ENCODE measurements at regions not wholly inside any gene's neighbourhood (a gene's known extent, or its start where the extent isn't known, plus 50 kb on each side); places are given as distances from the start of the nearest gene placed in this dataset.

GRCh38 chr12:114918535-114919233, 234.7 kb upstream of the TBX3 start:
- DNase-seq: no peak

- DNase-seq: no peak
Measured at GRCh38 chr12:114917953-114918352, 234.0 kb upstream of the TBX3 start.

DNA sequence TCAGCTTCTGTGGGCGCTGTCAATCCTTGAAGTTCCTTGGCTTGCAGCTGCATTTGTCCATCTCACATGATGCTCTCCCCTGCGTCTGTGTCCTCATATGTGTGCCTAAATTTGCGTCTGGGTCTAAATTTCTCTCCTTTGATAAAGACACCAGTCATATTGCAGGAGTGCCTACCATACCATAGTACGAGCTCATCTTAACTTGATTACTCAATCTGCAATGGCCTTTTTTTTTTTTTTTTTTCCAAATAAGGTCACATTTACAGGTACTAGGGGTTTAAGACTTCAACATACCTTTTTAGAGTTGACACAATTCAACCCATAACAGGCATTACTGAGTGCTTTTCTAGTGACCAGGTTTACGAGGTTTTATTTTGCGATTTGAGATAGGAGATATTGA, 233.3 kb upstream of the TBX3 start:
- no peak for DNase-seq

DNA sequence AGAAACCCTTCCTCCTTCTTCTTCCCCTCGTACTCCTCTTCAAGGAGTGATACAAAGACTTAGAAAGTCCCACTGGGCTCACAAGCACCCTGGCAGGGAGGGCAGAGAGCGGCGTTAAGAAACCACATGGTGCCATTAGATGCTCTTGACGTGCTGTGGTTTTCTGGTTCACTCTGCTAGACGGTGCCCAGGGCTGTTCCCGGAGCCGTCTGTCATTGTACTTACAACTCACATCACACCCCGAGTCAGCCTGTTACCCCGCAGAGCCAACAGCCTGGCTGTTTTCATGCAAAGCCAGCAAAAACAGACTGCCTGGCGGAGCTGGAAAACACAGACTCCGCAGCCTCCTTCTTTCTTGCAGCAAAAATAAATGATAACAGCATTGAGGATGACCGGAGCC, 232.6 kb upstream of the TBX3 start:
- DNase-seq: no peak

GRCh38 chr12:114916124-114916523, 232.1 kb upstream of the TBX3 start:
- no peak for DNase-seq

DNA sequence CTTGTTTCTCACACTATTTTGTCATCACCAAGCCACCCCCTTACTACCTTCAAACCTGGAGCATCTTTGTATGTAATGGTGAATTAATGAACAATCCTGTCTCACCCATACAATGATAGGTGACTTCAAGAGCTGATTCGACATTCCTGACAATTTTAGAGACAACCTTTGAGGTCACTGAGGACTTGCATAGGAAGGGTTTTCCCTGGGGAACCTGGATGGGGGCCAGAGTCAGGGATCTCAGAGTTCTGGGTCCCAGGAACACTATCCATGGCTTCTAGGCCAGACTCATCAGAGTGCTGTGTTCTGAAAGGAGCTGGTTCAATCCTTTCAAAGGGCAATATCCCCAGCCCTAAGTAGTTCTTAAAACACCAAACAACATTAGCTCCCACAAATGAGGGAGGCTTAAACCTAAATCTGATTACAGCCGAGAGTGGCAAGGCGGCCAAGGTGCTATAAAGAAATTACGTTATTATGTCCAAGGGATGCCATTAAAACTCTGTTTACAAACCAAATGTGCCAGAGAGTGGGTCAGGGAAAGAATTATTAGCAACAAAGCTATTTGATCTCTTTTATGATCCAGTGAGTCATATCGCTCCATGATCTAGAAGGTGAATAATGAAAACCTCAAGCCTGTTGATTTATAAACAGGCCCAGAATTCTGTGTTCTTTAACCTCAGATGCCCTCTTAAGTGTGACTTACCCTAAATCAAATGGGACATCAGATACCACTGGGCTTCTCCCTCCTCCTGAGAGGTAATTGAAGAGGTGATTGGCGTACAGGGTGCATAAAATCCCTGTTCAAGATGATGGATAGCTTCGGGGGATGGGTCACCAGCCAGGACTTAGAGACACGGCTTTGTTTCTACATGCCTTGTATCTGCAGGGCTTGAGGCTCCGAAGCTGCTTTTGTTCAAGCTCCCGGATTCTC, 230.2 kb upstream of the TBX3 start:
- no peak for DNase-seq

DNA sequence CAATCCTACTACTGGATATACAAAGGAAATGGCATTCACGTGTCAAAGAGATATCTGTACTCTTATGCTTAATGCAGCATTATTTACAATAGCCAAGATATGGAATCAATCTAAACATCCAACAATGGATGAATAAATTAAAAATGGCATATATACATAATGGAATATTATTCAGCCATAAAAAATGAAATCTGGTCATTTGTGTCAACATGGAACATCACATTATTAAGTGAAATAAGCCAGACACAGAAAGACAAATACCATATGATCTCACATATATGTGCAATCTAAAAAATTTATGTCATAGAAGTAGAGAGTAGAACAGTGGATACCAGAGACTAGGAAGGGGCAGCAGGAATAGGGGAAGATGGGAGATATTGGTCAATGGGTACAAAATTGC, 228.8 kb upstream of the TBX3 start:
- DNase-seq: no peak

DNA sequence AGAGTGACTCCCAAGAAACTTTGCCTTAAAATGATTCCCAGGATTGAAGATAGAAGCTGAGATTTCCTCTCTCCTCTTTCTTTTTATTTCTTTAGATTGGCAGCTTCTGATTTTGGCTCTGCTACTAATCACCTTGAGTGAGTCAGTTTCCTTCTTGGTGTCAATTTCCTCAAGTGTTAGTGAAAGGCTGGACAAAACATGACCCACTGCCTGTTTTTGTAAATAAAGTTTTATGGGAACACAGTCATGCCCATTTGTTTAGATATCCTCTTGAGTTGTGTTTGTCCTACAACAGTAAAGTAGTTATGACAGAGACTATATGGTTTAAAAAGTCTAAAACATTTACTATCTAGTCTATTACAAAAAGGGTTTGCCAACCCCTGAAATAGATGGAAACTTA, 227.2 kb upstream of the TBX3 start:
- DNase-seq: no peak

- no peak for DNase-seq
Measured at GRCh38 chr12:114904254-114905003, 220.5 kb upstream of the TBX3 start.

DNA sequence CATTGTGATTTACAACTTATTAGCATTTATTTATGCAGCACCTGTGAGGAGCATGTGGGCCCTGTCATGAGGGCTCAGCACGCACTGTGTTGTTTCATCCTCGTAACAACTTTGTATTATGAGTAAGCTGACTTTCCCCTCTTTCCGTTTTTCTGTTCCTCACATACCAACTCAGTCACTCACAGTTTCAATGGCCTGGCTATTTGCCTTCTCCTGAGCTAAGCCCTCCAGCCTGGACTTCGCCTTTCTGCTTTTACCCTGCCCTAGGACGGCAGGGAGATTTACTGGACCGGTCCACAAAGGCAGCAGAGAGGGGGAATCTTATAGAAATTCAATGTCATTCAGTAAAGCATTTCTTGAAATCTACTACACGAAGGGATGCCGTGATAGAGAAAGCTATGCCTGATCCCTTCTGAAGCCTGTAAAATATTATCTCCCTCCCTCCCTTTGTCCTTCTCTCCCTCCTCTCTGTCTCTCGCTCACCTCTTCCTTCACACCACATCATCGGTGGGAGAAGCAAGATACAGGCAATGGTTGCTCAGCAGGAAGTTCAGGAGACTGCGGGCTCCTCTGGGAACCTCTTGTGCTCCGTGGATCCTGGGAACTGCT, 219.2 kb upstream of the TBX3 start:
- no peak for DNase-seq

GRCh38 chr12:114902665-114903064, 218.7 kb upstream of the TBX3 start:
- DNase-seq: no peak

DNA sequence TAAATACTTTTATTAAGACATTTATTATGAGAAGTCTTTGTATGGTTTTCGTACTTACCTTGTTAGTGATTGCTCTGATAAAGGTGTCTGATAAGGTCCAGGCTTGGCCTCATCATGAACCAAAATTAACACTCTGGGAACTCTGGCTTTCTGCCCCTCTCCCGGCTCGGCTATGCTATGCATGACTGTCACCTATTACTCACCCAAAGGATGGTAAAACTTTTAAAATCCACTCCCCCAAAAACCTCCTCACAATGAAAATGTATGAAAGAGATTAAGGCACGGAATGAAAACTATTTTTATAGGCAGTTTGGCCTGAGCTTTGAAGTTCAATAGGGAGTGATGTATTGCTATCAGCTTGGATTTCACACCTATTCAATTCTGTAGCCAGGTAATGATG, 217.3 kb upstream of the TBX3 start:
- no peak for DNase-seq

DNA sequence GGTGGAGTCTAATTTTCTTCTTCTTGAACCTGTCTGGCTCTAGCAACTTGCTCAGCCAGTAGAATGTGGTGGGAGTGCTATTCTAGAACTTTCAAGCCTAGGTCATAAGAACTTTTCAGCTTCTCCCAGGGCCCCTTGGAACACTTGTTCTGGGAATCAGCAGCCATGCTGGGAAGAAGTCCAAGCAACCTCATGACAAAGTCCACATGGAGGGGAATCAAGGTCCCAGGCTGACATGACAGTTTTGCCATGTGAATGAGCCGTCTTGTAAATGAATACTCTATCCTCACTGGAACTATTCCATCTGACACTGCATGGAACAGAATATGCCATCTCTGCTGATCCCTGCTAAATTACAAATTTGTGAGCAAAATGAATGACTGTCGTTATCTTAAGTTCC, 214.2 kb upstream of the TBX3 start:
- no peak for DNase-seq

- no peak for DNase-seq
Measured at GRCh38 chr12:114895827-114896226, 211.9 kb upstream of the TBX3 start.

GRCh38 chr12:114895081-114895480, 211.1 kb upstream of the TBX3 start:
- DNase-seq: no peak

GRCh38 chr12:114894076-114894475, 210.1 kb upstream of the TBX3 start:
- no peak for DNase-seq

DNA sequence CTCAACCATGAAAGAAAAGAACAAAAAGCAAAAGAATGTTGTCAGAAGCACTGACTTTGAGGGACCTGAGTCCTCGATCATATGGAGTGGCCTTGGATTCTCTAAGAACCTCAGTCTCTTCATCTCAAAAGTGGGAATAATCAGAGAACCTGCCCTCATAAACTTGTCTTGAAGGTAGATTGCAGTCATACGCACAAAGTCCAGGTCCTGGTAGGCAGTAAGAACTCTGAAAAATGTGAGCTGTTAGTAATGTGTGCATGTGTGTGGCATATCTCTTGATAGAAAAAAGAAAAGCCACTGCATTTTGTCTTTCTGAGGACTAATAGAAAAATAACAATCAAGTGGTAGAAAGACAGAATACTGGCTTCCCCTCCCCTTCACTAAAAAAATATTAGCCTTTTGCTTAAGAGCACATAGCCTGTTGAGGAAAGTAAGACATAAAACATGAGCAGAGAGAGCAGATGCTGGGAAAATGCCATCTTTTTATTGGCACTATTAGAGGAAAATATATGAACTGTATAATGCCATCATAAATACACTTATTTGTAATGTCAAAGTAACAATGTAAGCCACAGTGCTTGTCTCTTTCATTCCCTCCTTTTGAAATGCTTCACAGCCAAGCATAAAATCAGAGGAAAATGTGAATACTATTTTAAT, 205.1 kb upstream of the TBX3 start:
- no peak for DNase-seq

GRCh38 chr12:114888448-114888847, 204.5 kb upstream of the TBX3 start:
- DNase-seq: no peak

DNA sequence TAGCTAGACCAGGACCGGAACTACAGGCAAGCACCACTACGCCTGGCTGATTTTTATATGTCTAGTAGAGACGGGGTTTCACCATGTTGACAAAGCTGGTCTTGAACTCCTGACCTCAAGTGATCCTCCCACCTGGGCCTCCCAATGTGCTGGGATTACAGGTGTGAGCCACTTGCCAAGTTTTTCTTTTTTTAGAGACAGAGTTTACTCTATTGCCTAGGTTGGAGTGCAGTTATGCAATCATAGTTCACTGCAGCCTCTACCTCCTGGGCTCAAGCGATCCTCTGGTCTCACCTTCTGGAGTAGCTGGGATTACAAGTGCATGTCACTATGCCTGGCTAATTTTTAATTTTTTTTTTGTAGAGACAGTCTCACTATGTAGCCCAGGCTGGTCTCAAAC, 201.5 kb upstream of the TBX3 start:
- DNase-seq: no peak

DNA sequence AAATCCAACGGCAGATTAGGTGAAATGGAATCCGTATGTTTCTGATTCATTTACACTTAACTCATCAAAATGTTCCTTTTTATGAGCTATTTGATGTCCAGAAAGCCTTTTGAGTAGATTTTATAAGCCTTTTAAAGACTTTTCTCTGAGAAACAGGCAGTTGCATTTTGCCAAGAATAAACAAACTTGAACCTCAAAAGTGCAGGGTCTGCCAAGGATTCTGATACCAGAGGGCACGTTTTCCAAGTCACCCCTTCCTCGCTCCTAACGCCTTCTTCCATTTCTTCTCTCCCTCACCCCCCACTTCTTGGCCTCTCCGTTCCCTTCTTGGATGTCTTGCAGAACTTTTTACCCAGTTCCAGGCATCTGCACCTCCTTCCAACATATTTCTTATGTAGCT, 200.6 kb upstream of the TBX3 start:
- no peak for DNase-seq

DNA sequence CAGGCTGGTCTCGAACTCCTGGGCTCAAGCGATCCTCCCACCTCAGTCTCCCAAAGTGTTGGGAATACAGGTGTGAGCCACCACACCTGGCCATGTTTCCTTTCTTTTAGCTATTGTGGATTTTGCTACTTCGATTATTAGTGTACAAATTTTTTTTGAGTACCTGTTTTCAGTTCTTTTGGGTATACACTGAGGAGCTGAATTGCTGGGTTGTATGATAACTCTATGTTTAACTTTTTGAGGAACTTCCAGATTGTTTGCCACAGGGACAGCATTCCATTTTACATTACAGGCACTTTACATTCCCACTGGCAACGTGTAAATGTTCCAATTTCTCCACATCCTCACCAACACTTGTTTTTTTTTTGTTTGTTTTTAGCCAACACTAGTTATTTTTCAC, 198.1 kb upstream of the TBX3 start:
- DNase-seq: no peak

DNA sequence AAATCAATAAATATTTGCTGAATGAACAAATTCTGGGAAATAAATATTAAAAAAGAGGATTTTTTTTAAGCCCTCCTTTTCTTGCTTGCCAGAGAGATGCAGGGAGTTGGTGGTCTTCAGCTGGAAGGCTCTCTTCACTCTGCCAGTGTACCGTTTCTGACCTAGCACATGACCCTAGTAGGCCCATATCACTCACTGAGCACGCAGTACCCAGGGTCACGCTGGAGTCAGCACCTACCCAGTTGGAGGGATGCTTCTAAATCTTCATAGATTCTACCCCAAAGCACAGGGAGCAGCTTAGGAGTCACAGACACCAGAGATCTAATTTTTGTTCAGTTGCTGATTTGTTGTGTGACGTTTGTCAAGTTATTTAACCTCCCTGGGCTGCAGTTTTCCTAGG, 195.4 kb upstream of the TBX3 start:
- DNase-seq: no peak

DNA sequence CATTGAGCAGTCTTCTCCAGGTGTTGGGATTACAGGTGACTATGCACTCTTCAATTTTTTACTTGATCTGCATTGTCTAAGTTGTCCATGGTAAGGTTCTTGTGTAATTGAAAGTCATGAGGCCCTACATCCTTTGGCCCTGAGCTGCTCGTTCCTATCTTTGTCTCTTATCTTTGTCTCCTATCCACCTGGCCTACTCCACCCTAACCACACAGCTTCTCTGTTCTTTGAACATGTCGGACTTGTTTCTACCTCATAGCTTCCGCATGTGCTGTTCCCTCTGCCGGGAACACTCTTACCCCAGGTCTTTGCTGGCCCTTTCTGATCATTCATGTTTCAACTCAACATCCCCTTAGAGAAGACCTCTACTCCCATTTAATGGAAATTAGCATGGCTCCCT, 194.8 kb upstream of the TBX3 start:
- no peak for DNase-seq

Measured in hippocampal formation (tissue), 2 donors.